ENCODE measurements at regions not wholly inside any gene's neighbourhood (a gene's known extent, or its start where the extent isn't known, plus 50 kb on each side); places are given as distances from the start of the nearest gene placed in this dataset.

DNA sequence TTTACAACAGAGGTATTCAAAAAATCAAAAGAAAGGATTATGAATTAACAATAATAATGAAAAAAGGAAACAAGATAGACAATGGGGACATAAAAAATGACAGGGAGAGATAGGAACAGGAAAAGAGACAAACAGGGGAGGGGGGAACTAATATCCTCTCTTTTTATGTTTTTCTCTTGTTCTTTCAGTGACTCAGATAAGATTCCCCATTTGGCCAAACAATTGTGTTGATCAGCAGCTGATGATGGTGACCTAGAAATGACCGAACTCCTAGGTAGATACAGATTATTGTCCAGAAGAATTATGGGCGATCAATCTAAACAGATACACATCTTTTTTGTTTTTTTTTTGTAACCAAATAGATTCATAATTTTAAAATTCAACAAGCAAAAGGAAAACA, 1277.2 kb upstream of the FLRT2 start:
- no peaks in the 10 kb centered on the region for H3K36me3 ChIP-seq (ENCODE audit: insufficient read depth, low read length)
- no peaks in the 10 kb centered on the region for H3K79me2 ChIP-seq (ENCODE audit: insufficient read depth, low read length)
- H3K9me2 ChIP-seq (ENCODE audit: low read depth, low read length) = no peaks in the 10 kb centered on the region
- no peak overlapping the region for H3K9ac ChIP-seq (ENCODE audit: low read length)
- H3F3A ChIP-seq (ENCODE audit: insufficient read depth, low read length) = no peaks in the 10 kb centered on the region
- TF ChIP-seq, protein P1, sequence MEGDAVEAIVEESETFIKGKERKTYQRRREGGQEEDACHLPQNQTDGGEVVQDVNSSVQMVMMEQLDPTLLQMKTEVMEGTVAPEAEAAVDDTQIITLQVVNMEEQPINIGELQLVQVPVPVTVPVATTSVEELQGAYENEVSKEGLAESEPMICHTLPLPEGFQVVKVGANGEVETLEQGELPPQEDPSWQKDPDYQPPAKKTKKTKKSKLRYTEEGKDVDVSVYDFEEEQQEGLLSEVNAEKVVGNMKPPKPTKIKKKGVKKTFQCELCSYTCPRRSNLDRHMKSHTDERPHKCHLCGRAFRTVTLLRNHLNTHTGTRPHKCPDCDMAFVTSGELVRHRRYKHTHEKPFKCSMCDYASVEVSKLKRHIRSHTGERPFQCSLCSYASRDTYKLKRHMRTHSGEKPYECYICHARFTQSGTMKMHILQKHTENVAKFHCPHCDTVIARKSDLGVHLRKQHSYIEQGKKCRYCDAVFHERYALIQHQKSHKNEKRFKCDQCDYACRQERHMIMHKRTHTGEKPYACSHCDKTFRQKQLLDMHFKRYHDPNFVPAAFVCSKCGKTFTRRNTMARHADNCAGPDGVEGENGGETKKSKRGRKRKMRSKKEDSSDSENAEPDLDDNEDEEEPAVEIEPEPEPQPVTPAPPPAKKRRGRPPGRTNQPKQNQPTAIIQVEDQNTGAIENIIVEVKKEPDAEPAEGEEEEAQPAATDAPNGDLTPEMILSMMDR (IDR thresholded peaks at IDR 0.05; ENCODE audit: low read length) = no peak
- no peak for TF ChIP-seq EZH2 (IDR thresholded peaks at IDR 0.05; ENCODE audit: borderline replicate concordance, low read length)
- H3K27me3 ChIP-seq (ENCODE audit: insufficient read depth, low read length) = no peaks in the 10 kb centered on the region
- H3K4me2 ChIP-seq (ENCODE audit: low read length) = no peak overlapping the region
- no peak overlapping the region for H3K27ac ChIP-seq (ENCODE audit: low read depth, low read length, poor library complexity, severe bottlenecking)
- H3K4me1 ChIP-seq (ENCODE audit: insufficient read depth, low read length, severe bottlenecking) = no peaks in the 10 kb centered on the region
- no peaks in the 10 kb centered on the region for H4K20me1 ChIP-seq (ENCODE audit: insufficient read depth, low read length)
- H3K4me3 ChIP-seq (ENCODE audit: low read depth, low read length, poor library complexity, severe bottlenecking) = no peak overlapping the region
- no peak overlapping the region for H2AFZ ChIP-seq (ENCODE audit: low read length)
- H3K9me3 ChIP-seq (ENCODE audit: low read length) = no peaks in the 10 kb centered on the region

DNA sequence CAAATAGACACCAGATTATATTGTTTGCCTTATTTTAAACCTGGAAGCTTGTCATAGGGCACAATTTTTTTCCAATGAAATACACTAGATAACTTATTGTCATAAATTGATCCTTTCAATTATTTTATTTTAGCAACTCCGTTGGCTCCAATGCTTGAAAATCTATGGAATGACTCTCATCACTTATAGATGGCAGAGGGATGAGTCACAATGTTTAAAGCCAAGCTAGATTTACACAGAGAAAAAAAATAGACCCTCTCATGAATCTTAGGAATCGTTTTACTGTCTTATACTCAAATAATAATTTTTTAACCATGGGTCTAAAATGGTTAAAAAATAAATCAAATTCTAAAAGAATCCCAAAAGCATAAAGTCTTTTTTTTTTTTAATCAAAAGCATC, 1276.6 kb upstream of the FLRT2 start:
- H3F3A ChIP-seq (ENCODE audit: insufficient read depth, low read length) = no peaks in the 10 kb centered on the region
- no peak overlapping the region for H3K9ac ChIP-seq (ENCODE audit: low read length)
- no peak overlapping the region for H2AFZ ChIP-seq (ENCODE audit: low read length)
- no peaks in the 10 kb centered on the region for H3K27me3 ChIP-seq (ENCODE audit: insufficient read depth, low read length)
- TF ChIP-seq, protein P1 (IDR thresholded peaks at IDR 0.05; ENCODE audit: low read length) = no peak
- TF ChIP-seq EZH2 (IDR thresholded peaks at IDR 0.05; ENCODE audit: borderline replicate concordance, low read length) = no peak
- H3K9me2 ChIP-seq (ENCODE audit: low read depth, low read length) = no peaks in the 10 kb centered on the region
- no peaks in the 10 kb centered on the region for H4K20me1 ChIP-seq (ENCODE audit: insufficient read depth, low read length)
- no peaks in the 10 kb centered on the region for H3K36me3 ChIP-seq (ENCODE audit: insufficient read depth, low read length)
- no peaks in the 10 kb centered on the region for H3K4me1 ChIP-seq (ENCODE audit: insufficient read depth, low read length, severe bottlenecking)
- H3K4me3 ChIP-seq (ENCODE audit: low read depth, low read length, poor library complexity, severe bottlenecking) = no peak overlapping the region
- no peak overlapping the region for H3K27ac ChIP-seq (ENCODE audit: low read depth, low read length, poor library complexity, severe bottlenecking)
- H3K79me2 ChIP-seq (ENCODE audit: insufficient read depth, low read length) = no peaks in the 10 kb centered on the region
- H3K4me2 ChIP-seq (ENCODE audit: low read length) = no peak overlapping the region
- H3K9me3 ChIP-seq (ENCODE audit: low read length) = no peaks in the 10 kb centered on the region

DNA sequence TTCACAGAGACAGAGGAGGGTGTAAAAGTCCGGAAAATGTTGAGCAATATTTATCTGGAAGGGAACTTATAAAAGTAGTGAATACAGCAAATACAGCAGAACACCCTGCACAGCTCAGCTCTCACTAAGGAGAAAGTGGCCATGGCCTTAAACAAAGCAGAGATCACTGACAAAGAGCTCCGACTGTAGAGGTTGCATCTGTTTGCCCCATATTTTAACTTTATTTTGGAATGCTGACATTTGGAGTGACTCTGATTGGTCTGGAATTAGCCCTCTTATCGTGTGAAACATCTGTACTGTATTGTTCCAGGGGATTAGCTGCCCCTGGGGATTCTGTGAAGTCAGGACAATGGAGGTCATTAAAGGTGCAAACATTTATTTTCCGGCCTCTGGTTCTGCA, 1275.7 kb upstream of the FLRT2 start:
- H3K4me3 ChIP-seq (ENCODE audit: low read depth, low read length, poor library complexity, severe bottlenecking) = no peak overlapping the region
- H2AFZ ChIP-seq (ENCODE audit: low read length) = no peak overlapping the region

More for the DNA sequence above, 1275.7 kb upstream of the FLRT2 start:
- H3K9ac ChIP-seq (ENCODE audit: low read length) = no peak overlapping the region
- no peaks in the 10 kb centered on the region for H3K36me3 ChIP-seq (ENCODE audit: insufficient read depth, low read length)
- no peaks in the 10 kb centered on the region for H3F3A ChIP-seq (ENCODE audit: insufficient read depth, low read length)
- no peak overlapping the region for H3K27ac ChIP-seq (ENCODE audit: low read depth, low read length, poor library complexity, severe bottlenecking)
- no peaks in the 10 kb centered on the region for H3K27me3 ChIP-seq (ENCODE audit: insufficient read depth, low read length)
- H3K79me2 ChIP-seq (ENCODE audit: insufficient read depth, low read length) = no peaks in the 10 kb centered on the region
- H3K4me2 ChIP-seq (ENCODE audit: low read length) = no peak overlapping the region
- H3K4me1 ChIP-seq (ENCODE audit: insufficient read depth, low read length, severe bottlenecking) = no peaks in the 10 kb centered on the region
- no peak for TF ChIP-seq EZH2 (IDR thresholded peaks at IDR 0.05; ENCODE audit: borderline replicate concordance, low read length)
- TF ChIP-seq, protein P1 (IDR thresholded peaks at IDR 0.05; ENCODE audit: low read length) = no peak
- no peaks in the 10 kb centered on the region for H3K9me3 ChIP-seq (ENCODE audit: low read length)
- H3K9me2 ChIP-seq (ENCODE audit: low read depth, low read length) = no peaks in the 10 kb centered on the region
- no peaks in the 10 kb centered on the region for H4K20me1 ChIP-seq (ENCODE audit: insufficient read depth, low read length)
